Amniotic epithelial cell (primary cell): ENCODE measurements at regions not wholly inside any gene's neighbourhood (a gene's known extent, or its start where the extent isn't known, plus 50 kb on each side); places are given as distances from the start of the nearest gene placed in this dataset.
A peak's percentile ranks its signal among the peaks of the same experiment; 100 is the strongest.

Experiments used
- DNase-seq: peaks from one replicate; pipeline ENCODE4 v3.0.0-alpha.2; 2010; ENCODE audit warnings: low read depth

- DNase-seq, result no peak
These were observed 71.9 kb downstream of the OAT start for GRCh38 chr10:124346831-124347230.

GRCh38 chr10:124345521-124345920 lies 73.2 kb downstream of the OAT start:
- no peak for DNase-seq

GRCh38 chr10:124344931-124345330 lies 73.8 kb downstream of the OAT start:
- no peak for DNase-seq

GRCh38 chr10:124344266-124344590 lies 74.5 kb downstream of the OAT start:
- no peak for DNase-seq

GRCh38 chr10:124343351-124344265 lies 75.1 kb downstream of the OAT start:
- DNase-seq, result no peak

GRCh38 chr10:124342821-124343170 lies 75.9 kb downstream of the OAT start:
- DNase-seq, result no peak

- no peak for DNase-seq
These were observed 76.4 kb downstream of the OAT start for GRCh38 chr10:124342136-124342820.

GRCh38 chr10:124341768-124342135 lies 77.0 kb downstream of the OAT start:
- DNase-seq, result no peak

- peak; percentile 8 for DNase-seq
These were observed 78.5 kb downstream of the OAT start for GRCh38 chr10:124340033-124340760.

GRCh38 chr10:124339119-124340032 lies 79.3 kb downstream of the OAT start:
- DNase-seq, result no peak

- no peak for DNase-seq
These were observed 80.3 kb downstream of the OAT start for GRCh38 chr10:124338276-124338925.

GRCh38 chr10:124336186-124336585 lies 82.5 kb downstream of the OAT start:
- no peak for DNase-seq

- no peak for DNase-seq
These were observed 84.8 kb downstream of the OAT start for GRCh38 chr10:124333931-124334330.

- DNase-seq, result no peak
These were observed 86.3 kb downstream of the OAT start for GRCh38 chr10:124332426-124332825.

GRCh38 chr10:124329941-124330340 lies 88.8 kb downstream of the OAT start:
- no peak for DNase-seq

GRCh38 chr10:124329362-124329761 lies 89.4 kb downstream of the OAT start:
- no peak for DNase-seq

GRCh38 chr10:124328477-124329220 lies 90.1 kb downstream of the OAT start:
- DNase-seq, result no peak

- DNase-seq, result no peak
These were observed 92.6 kb downstream of the OAT start for GRCh38 chr10:124325998-124326636.

- DNase-seq, result no peak
These were observed 93.1 kb downstream of the OAT start for GRCh38 chr10:124325633-124325914.

GRCh38 chr10:124324856-124325632 lies 93.7 kb downstream of the OAT start:
- no peak for DNase-seq
